Keratinocyte (primary cell): ENCODE measurements at regions not wholly inside any gene's neighbourhood (a gene's known extent, or its start where the extent isn't known, plus 50 kb on each side); places are given as distances from the start of the nearest gene placed in this dataset.

Experiments used
- CTCF ChIP-seq, 3 experiments: IDR thresholded peaks in 1 of 3; conservative IDR thresholded peaks in 1 of 3; optimal IDR thresholded peaks in 1 of 3; 2 replicates in 2 of 3; 3 replicates in 1 of 3; pipeline versions ENCODE3 to v1.5.1; 2011; ENCODE audit warnings: low read length in 3 of 3, mild to moderate bottlenecking in 3 of 3, moderate library complexity in 2 of 3, control low read depth in 1 of 3, inconsistent platforms in 1 of 3; ENCODE audit not compliant: insufficient read depth in 2 of 3; ENCODE audit errors: extremely low read depth in 1 of 3
- EZH2 ChIP-seq: IDR thresholded peaks from one replicate; pipeline ENCODE4 v1.6.1; 2012; ENCODE audit warnings: inconsistent platforms, mild to moderate bottlenecking, low read length, moderate library complexity

- TF ChIP-seq CTCF (optimal IDR thresholded peaks at IDR 0.05 in 1 of 3, IDR thresholded peaks at IDR 0.05 in 1 of 3, conservative IDR thresholded peaks at IDR 0.05 in 1 of 3; ENCODE audit: extremely low read depth in 1 of 3, insufficient read depth in 2 of 3, low read length in 3 of 3) (no peak), EZH2 (no peak)
These were observed 495.7 kb downstream of the INHBA start for GRCh38 chr7:41207141-41207540.
